ENCODE measurements at regions not wholly inside any gene's neighbourhood (a gene's known extent, or its start where the extent isn't known, plus 50 kb on each side); places are given as distances from the start of the nearest gene placed in this dataset.
A peak's percentile ranks its signal among the peaks of the same experiment; 100 is the strongest.

DNA sequence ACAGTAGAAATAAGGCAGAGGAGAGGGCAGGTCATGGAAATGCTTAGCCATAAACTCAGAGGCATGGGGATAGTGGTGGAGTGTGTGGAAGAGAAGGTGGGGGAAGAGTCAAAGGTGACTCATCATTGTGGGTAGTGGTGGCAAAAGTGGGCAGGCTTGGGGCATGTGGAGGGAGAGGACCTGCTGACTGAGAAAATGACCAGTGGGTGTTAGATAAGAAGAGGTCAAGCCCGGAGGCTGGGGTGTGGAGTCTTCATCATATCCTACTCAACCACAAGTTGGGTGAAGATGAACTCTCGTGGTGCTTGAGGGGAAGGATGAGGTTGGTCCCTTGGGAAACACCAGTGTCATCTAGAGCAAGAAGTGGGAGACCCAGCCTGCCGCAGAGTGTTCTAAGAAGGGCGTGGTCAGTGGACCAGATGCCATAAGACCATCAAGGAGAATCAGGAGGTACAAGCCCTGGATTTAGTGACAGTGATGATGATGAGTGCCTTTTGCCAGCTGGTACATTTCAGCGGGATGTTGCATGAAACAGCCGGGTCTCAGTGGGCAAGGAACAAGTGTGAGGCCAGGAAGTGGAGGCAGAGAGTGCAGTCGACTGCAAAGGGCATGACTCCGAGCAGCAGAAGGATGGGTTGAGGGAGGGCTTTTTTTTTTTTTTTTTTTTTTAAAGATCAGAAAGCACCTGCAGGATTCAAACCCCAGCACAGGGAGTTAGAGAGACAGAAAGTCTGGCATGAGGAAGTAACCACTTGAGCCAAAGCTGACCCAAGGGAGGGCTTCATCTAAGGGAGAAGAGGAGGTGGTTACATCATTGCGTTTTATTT, 122.6 kb upstream of the SPRED2 start:
- H3K36me3 ChIP-seq, result no peaks in the 10 kb centered on the region
- no peaks in the 10 kb centered on the region for H3K9me3 ChIP-seq
- peaks cover 0 to 5% of the 10 kb centered on the region in 2 donors for H3K4me1 ChIP-seq
- no peak for DNase-seq (ENCODE audit: low spot score)
- no peaks in the 10 kb centered on the region for H3K27me3 ChIP-seq
- no peak overlapping the region for H3K27ac ChIP-seq
- H3K4me3 ChIP-seq, result no peak overlapping the region
- no peak for TF ChIP-seq CTCF (IDR thresholded peaks at IDR 0.05)

DNA sequence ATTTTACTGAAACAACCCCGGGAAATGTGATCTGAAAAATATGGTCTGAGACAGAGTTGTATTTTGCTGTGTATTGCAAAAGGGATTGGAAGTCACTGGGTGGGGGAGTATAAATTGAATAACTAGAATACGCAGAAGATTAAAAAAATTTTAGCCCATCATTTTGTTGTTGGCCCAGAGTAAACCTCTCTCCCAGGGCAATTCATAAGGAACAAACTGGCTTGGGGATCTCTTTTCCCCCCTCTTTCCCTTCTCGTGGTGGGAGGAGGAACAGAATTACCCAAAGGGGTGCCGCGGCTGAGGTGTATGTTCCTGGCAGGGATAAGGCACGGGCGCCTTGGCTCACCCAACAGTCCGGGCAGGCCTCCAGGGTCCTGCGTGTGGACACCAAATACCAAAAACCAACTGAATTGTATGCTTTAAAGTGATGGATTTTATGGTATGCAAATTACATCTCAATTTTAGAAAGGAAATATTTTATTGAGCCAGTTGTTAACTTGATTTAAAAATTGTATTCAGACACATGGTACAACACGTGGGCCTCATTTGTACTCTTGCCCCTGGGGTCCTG, 121.2 kb upstream of the SPRED2 start:
- Histone ChIP-seq H3K36me3 (no peaks in the 10 kb centered on the region), H3K27ac (no peak overlapping the region), H3K9me3 (no peaks in the 10 kb centered on the region), H3K4me1 (peaks cover 0 to 5% of the 10 kb centered on the region in 2 donors), H3K27me3 (no peaks in the 10 kb centered on the region), H3K4me3 (no peak overlapping the region)
- DNase-seq (ENCODE audit: low spot score), result no peak
- peak in 1 of 2 donors; percentile 23 for TF ChIP-seq CTCF (IDR thresholded peaks at IDR 0.05)

GRCh38 chr2:65551528-65551927, 119.1 kb upstream of the SPRED2 start:
- no peak for DNase-seq (ENCODE audit: low spot score)
- Histone ChIP-seq H3K36me3 (no peaks in the 10 kb centered on the region), H3K27ac (no peak overlapping the region), H3K27me3 (no peaks in the 10 kb centered on the region), H3K4me3 (no peak overlapping the region), H3K4me1 (peaks cover 0 to 6% of the 10 kb centered on the region in 2 donors), H3K9me3 (no peaks in the 10 kb centered on the region)
- TF ChIP-seq CTCF (IDR thresholded peaks at IDR 0.05), result no peak

GRCh38 chr2:65550246-65550645, 117.8 kb upstream of the SPRED2 start:
- DNase-seq (ENCODE audit: low spot score), result no peak
- Histone ChIP-seq H3K27me3 (no peaks in the 10 kb centered on the region), H3K27ac (no peak overlapping the region), H3K4me3 (no peak overlapping the region), H3K36me3 (no peaks in the 10 kb centered on the region), H3K4me1 (peaks cover 0 to 18% of the 10 kb centered on the region in 2 donors), H3K9me3 (no peaks in the 10 kb centered on the region)
- TF ChIP-seq CTCF (IDR thresholded peaks at IDR 0.05), result no peak

GRCh38 chr2:65549631-65550030, 117.2 kb upstream of the SPRED2 start:
- Histone ChIP-seq H3K4me3 (no peak overlapping the region), H3K36me3 (no peaks in the 10 kb centered on the region), H3K9me3 (no peaks in the 10 kb centered on the region), H3K27ac (no peak overlapping the region), H3K4me1 (peaks cover 0 to 18% of the 10 kb centered on the region in 2 donors), H3K27me3 (no peaks in the 10 kb centered on the region)
- DNase-seq (ENCODE audit: low spot score), result no peak
- no peak for TF ChIP-seq CTCF (IDR thresholded peaks at IDR 0.05)

Measured in right atrium auricular region (tissue), 2 donors.